Kasumi-1 (cell line): ENCODE measurements at regions not wholly inside any gene's neighbourhood (a gene's known extent, or its start where the extent isn't known, plus 50 kb on each side); places are given as distances from the start of the nearest gene placed in this dataset.
"Not testable (repeated sequence)": the region's sequence is repeated elsewhere in the genome, so short reads cannot be mapped to it uniquely, and the experiment has no call there.

Source experiments
- DNase-seq, 2 experiments: peaks; one replicate each; lab custom pipeline; 2025; lab: John Stamatoyannopoulos, UW

DNA sequence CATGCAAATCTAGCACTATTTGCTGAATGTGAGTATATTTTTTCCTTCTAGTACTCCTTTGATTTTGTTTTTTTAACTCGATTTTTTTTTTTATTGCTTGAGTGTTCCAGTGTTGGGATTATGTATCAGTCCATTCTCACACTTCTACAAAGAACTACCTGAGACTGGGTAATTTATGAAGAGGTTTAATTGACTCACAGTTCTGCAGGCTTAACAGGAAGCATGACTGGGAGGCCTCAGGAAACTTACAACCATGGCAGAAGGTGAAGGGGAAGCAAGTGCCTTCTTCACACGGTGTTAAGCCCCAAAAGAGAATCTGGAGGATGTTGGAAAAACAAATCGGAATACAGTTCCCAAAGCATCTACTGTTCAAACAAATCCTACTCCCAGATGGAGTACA, 69.1 kb downstream of the ZNF518B start:
- not testable (repeated sequence) for DNase-seq

- no peak for DNase-seq
Measured at GRCh38 chr4:10385994-10386394, 71.2 kb downstream of the ZNF518B start.

DNA sequence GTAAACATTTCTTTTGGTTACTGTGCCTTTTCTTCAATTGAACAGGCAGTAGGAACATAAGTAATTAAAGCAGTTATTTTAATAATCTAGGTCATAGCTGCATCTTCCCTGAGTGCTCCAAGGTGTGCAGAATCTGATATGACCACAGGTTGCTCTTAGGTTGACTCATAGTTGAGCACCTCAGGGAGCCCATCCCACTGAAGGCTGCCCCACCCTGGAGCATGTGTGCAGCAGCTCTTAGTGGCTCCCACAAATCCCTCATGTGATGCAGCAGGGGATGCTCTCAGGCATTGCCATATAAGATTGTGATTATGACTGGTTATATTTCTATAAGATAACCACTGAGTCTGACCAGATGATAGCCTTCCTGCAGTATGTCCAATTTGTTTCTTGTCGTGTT, 72.3 kb downstream of the ZNF518B start:
- no peak for DNase-seq

DNA sequence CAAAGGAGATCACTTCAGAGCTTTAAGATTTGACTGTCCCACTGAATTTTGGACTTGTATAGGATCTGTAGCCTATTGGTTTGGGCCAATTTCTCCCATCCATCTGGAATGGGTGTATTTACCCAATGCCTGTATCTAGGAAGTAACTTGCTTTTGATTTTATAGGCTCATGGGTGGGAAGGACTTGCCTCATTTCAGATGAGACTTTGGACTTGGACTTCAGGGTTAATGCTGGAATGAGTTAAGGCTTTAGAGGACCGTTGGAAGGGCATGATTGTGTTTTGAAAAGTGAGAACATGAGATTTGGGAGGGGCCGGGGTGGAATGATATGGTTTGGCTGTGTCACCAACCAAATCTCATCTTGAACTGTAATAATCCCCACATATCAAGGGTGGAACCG, 73.8 kb downstream of the ZNF518B start:
- no peak for DNase-seq

GRCh38 chr4:10382171-10382570, 75.1 kb downstream of the ZNF518B start:
- DNase-seq = not testable (repeated sequence)

GRCh38 chr4:10381146-10381545, 76.1 kb downstream of the ZNF518B start:
- DNase-seq = no peak

GRCh38 chr4:10380735-10381134, 76.5 kb downstream of the ZNF518B start:
- no peak for DNase-seq

DNA sequence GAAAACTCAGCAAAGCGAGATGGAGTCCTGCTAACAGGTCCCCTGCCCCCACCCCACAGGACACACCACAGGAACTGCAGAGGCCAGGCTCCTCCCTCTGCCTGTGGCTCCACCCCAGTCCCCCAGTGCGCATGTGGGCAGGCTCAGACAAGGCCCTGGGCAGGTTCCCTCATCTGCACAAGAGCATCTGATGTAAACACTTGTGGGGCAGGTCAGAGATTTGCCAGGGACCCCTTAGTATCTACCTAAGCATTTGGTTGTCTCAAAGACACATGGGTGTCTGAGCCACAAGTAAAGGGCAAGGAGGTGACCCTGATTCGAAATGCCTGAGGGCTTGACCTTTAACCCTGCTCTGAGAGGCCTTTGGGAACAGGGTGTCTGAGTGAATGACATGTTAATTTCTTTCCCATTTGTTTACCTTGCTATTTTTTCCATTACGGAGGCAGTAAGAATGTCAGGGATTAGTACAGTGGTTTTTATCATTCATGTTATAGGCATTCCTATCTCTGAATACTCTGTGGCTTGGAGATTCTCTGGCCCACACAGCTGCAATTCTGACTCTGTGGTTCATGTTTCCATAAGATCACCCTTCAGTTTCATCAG, 85.3 kb downstream of the ZNF518B start:
- DNase-seq = no peak

GRCh38 chr4:10371121-10371520, 86.1 kb downstream of the ZNF518B start:
- DNase-seq = no peak

DNA sequence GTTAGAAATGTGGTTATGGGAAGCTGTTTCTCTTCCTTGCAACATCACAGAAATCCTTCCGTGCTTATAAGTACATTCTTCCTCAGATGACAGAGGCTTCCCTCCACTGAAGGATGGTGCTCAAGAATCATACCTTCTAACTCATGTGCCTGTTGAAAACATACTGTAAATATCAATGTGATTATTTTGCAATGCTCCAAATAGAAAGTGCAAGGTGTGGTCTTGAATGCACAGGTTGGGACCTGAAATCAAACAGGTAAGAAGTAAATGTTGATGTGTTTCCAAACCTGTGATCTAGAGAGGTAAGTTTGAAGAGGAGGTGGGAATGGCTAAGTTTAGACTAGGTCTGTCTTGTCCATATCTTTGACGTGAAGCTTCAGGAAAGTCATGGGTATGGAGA, 87.7 kb downstream of the ZNF518B start:
- DNase-seq = no peak

DNA sequence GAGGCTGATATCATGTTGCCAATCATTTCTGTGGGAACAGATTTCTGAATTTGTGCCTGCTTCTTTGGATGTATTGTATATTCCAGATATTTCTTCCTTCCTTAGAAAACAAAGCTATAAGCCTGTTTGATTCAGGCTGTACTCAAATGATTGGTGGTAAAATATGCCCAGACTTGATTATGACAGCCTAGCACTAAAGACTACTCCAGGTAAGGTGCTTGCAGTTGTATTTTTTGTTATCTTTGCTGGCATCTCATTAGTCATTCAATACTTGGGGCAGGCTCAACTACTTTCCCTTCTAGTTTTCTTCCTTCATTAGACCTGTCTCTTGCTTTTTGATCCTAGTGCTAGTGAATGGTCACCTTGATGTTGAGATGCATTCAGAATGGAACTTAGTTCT, 90.6 kb downstream of the ZNF518B start:
- no peak for DNase-seq

GRCh38 chr4:10364194-10364593, 93.0 kb downstream of the ZNF518B start:
- no peak for DNase-seq

DNA sequence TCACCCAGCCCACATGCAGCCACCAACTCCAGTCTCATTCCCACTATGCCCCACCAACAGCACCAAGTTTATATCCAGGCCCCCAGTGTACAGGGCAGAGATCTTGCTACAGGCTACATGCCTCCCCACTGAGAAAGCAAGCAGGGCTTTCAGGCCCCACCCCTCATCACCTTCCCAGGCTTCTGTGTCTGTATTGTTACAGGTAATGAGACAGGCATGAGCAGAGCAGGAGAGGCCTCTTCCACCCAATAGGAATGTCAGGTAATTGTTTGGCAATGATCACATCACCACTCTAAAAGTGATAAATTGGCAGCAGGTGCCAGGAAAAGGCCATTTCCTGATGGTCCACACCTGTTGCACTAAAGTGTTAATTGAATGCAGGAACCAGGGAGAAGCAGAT, 102.5 kb downstream of the ZNF518B start:
- DNase-seq = no peak

GRCh38 chr4:10354225-10354624, 103.0 kb downstream of the ZNF518B start:
- DNase-seq = no peak

GRCh38 chr4:10353110-10353509, 104.1 kb downstream of the ZNF518B start:
- no peak for DNase-seq

DNA sequence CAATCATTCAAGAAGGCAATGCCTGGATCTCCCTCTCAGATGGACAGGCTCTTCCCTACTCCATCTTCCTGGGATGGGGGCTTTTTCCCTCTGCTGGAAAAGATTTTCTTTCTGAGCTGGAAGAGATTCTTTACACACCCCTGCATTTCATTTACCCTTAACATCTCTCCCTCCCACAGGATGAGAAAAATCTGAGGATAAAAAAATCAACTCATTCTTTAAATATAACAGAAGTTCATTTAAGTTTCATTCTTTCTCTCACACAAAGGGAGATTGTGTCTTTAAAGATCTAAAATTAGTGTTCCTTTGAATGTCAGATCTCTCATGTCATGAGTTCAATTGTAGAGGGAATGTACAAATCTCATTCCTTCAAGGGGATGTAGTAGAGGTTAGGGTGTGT, 109.0 kb downstream of the ZNF518B start:
- no peak for DNase-seq

GRCh38 chr4:10347815-10348214, 109.4 kb downstream of the ZNF518B start:
- DNase-seq = no peak

DNA sequence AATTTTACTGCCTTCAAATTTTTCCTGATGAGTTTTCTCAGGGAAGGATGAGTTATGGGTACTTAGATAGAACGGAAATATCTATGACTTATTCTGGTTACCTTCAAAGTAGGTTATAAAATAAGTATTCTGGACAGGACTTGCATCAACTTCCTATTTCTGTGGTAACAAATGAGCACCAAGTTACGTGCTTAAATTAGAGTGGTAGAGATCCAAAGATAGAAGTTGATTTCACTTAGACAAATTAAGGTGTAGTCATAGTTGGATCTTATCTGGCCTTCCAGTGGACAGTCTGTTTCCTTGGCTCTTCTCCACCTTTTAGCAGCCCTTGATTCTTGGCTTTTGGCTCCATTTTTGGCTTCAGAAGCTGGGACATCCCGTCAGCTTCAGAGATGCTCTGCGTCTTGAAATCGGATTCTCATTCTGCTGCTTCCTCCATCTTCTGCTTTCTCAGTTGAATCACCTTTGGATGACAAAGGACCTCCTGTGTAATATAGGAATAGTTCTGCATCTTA, 109.9 kb downstream of the ZNF518B start:
- no peak for DNase-seq

DNA sequence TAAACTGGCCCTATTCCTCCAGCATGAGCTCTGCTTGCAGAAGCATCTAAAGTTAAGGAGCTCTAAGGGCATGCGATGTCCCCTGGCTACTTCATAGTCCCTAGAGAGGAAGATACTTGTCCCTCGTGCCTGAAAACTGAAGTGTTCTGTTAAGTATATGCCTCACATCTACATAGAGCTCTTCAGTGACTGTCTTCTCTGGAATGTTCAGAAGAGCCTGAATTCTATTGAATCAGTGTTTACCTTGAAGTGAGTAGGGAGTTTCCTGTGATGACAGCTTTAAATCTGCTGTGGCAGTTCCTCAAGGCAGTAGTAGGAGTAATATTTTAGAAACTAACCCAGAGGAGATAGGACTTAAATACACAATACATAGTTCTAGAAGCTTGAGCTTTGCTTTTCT, 111.2 kb downstream of the ZNF518B start:
- DNase-seq = no peak

DNA sequence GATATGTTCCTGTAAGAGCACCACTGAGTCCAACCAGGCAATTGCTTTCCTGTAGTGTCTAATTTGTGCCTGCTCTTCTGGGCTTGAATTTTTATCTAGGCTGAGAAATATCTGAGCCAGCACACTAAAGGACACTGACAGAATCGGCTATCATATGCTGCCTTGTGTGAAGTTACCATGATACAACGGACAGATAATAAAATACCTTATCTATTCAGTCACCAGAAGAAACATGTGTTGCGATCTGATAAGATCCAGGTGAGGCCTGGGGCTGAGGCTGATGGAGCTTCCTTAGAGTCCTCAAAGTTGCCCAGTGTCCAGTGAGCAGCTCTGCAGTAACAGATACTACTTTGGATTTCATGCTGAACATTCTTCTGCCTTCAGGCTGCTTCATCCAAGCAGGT, 111.8 kb downstream of the ZNF518B start:
- DNase-seq = no peak

DNA sequence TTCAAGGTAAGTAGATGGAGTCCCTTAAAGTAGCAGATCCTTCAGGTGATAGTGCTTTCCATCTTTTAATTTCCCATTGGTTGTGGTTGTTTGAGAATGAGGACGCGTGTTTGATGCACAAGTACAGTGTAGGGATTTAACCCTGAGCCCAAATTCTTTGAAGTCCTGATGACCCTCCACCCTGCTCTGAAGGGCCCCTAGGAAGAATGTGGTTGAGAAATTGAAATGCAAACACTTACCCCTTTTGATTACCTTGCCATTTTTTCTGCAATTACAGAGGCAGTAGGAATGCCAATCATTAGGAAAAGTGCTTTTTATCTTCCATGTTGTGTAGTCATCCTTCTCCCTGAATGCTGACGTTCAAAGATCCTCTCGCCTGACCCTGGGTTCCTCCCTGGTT, 112.4 kb downstream of the ZNF518B start:
- DNase-seq = no peak

DNA sequence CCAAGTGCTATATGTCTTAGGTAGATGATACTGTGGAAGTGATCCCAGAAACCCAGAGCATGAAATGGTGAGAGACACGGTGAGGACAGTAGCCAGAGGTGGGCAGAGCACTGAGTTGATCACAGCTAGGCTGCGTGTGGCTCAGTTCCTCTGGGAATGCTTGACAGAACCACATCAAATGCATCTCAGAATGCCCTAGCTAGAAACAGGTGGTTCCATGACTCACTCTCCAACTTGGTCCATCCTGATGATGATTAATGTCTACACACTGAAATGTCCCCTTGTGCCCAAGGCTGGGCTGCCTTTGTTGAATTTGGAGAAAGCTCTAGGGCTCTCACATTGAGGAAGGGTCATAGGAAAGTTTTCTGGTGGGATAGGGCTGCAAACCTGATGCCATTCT, 113.6 kb downstream of the ZNF518B start:
- DNase-seq = no peak

DNA sequence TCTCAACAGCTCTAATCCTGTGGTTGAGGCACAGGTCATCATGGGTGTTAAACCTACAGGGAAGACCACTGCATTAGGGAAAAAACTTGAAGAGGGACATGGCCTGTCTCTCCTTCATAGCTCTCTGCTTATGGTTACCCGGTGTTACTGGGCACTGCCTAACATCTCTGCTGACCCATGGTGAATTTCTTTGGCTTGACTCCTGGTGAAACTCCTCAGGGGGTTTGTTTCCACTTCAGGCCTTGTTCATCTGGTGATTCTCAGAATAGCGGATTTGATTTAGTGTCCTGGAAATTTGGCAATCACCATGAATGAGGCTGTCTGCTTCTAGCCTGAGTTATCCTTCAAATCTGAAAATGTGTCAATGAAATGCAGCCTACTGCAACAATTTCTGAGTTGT, 114.4 kb downstream of the ZNF518B start:
- no peak for DNase-seq

DNA sequence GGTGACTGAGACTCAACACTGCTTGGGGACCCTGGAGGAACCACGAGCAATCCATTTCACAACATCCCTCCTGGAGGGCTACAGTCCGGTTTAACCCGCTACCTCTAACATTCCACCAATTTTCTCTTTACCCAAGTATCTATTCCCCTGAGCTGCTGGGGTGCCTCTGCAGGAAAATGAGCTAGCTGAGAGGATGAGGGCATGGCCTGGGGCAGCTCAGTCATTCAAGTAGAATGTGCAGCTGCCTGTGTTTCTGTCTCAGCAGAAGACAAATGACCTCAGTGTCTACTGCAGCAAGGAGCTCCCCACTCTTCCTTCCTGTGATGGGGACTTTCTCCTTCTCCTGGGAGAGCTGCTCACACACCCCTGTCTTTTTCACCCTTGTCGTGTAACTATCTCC, 120.8 kb downstream of the ZNF518B start:
- DNase-seq = no peak

- DNase-seq = no peak
Measured at GRCh38 chr4:10335050-10335449, 122.2 kb downstream of the ZNF518B start.
